DND-41 (cell line): ENCODE measurements at regions not wholly inside any gene's neighbourhood (a gene's known extent, or its start where the extent isn't known, plus 50 kb on each side); places are given as distances from the start of the nearest gene placed in this dataset.

Experiments used
- EZH2 ChIP-seq: IDR thresholded peaks from 3 replicates; pipeline ENCODE4 v1.6.1; 2012; ENCODE audit warnings: borderline replicate concordance, low read depth, mild to moderate bottlenecking, moderate library complexity, low read length, inconsistent platforms; ENCODE audit not compliant: severe bottlenecking
- TF ChIP-seq, protein P1 (sequence below): IDR thresholded peaks from 2 replicates; pipeline ENCODE4 v1.5.1; 2012; ENCODE audit warnings: borderline replicate concordance, low read length, moderate library complexity, mild to moderate bottlenecking; ENCODE audit not compliant: poor library complexity, severe bottlenecking; ENCODE audit errors: extremely low read depth

DNA sequence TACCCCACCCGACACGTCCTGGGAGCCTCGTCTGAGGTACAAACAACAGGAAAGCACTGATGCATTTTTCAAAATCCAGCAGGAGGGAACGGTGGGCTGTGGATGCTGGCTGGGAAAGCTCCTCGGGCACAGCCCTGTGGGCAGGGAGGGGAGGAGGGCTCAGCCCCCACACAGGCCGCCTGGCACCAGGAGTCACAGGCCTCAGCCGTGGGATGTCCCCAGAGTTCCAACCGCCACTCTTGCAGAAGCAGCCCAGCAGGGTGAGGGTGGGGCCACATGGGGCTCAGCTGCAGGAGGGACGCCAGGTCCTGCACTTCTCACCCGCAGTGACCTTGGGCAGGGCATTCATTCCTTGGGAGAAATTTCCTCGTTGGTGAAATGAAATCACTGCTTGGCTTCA lies 274.6 kb downstream of the BRD1 start:
- TF ChIP-seq, protein P1, sequence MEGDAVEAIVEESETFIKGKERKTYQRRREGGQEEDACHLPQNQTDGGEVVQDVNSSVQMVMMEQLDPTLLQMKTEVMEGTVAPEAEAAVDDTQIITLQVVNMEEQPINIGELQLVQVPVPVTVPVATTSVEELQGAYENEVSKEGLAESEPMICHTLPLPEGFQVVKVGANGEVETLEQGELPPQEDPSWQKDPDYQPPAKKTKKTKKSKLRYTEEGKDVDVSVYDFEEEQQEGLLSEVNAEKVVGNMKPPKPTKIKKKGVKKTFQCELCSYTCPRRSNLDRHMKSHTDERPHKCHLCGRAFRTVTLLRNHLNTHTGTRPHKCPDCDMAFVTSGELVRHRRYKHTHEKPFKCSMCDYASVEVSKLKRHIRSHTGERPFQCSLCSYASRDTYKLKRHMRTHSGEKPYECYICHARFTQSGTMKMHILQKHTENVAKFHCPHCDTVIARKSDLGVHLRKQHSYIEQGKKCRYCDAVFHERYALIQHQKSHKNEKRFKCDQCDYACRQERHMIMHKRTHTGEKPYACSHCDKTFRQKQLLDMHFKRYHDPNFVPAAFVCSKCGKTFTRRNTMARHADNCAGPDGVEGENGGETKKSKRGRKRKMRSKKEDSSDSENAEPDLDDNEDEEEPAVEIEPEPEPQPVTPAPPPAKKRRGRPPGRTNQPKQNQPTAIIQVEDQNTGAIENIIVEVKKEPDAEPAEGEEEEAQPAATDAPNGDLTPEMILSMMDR: no peak
- TF ChIP-seq EZH2: no peak
